GM18868 (cell line): ENCODE measurements at regions not wholly inside any gene's neighbourhood (a gene's known extent, or its start where the extent isn't known, plus 50 kb on each side); places are given as distances from the start of the nearest gene placed in this dataset.
A peak's percentile ranks its signal among the peaks of the same experiment; 100 is the strongest.

Experiments used
- ATAC-seq: cut with Tn5 transposase; IDR thresholded peaks from one replicate; pipeline ENCODE4 v1.9.1; 2021; ENCODE audit warnings: mild to moderate bottlenecking, moderate library complexity; ENCODE audit not compliant: unreplicated experiment

DNA sequence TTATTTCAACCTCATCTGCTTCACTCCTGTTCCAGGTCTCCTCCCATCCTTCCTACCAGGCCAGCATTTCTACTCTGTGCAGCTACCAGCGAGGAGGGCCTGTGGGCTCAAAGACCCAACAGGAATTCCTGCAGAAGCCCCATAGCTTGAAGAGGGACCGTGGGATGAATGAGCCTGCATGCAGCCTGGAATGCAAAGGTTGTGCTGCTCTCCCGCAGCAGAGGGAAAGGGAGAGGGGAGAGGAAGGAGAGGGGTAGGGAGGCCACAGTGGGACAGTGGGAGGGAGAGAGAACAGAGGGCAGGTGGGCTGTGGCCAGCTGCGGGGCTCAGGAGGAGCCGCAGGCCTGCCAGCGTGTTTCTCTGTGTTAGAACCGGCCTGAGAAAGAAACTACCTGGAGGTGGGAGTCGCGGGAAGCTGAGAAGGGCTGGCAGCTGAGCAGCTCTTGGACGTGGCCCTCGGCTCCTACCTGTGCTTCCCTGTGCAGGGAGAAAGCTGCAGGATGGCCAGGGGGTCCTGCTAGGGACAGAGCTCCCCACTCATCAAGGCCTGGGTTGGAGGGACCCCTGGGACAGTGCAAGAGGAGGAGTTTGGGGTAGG is 66.1 kb upstream of the MLN start:
- no peak for ATAC-seq

DNA sequence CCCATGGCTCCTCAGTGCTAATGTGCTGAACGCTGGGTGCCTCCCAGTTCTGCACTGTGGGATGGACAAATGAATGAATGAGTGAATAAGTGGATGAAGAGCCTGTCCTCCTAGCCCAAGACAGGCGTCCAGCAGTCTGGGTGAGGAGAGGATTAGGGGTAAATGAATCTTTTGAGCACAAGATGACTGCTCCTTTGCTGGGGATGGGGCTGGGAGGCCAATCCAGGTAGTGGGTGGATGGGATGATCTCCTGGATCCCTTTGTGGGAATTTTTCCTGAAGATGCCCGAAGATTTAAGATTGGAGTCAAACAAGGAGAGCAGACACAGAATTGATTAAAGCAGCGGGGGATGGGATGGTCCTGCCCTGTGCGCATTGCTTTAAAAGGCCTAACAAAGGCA is 65.3 kb upstream of the MLN start:
- no peak for ATAC-seq

DNA sequence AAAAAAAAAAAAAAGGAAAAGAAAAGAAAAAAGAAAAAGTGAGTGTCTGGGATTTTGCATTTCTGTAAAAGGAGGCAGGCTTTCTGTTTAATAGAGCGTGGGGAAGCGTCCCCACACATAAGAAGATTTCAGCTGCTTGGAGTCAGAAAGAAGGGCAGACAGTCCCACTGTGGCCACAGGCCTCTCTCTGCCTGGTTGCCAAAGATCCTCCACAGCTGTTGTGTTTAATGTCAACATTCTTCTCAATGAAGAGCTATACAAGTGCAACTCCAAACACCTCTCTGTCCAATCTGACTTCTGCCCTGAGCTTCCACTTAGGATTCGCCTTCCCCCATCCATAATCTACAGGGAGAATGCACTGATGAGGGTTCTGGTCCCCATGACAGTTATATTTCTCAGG is 64.3 kb upstream of the MLN start:
- ATAC-seq = no peak

- no peak for ATAC-seq
Measured at GRCh38 chr6:33865478-33866077, 61.8 kb upstream of the MLN start.

- no peak for ATAC-seq
Measured at GRCh38 chr6:33863723-33864440, 60.1 kb upstream of the MLN start.

DNA sequence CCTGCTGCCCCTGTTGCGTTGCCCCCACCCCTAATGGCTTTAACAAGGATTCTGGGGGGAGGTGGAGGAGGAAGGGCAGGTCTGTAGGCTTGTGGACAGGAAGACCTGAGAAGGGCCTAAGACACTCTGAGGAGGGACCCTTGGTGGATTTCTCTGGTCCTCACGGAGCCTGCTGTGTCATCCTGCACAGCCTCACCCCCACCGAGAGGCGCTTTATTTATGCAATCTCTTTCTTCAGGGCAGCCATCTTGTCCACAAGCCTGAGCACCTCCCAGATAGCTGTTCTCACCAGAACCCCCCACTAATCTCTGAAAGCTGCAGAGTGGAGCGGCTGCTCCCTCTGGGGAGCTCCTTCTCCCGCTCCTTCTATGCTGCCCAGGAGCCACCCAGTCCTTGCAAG is 59.3 kb upstream of the MLN start:
- no peak for ATAC-seq

- no peak for ATAC-seq
Measured at GRCh38 chr6:33862536-33862935, 58.7 kb upstream of the MLN start.

DNA sequence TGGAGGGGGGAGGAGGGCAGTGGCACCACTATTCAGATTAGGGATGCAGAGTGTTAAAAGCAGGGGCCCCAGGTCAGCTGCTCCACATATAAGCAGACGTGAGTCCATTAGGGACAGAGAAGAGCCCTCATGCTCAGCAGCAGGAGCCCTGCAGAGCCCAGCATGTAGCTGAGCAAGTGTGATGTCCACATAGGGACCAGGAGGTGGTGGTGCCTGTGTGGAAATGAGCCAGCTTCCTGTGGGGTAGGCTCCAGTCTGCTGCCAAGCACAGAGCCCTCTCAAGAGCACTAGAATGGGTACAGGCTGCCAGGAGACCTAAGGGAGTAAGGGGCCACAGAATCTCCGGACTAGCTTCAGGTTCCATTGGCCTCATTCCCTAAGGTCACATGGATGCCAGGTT is 57.9 kb upstream of the MLN start:
- ATAC-seq = no peak

- ATAC-seq = no peak
Measured at GRCh38 chr6:33860706-33861474, 57.1 kb upstream of the MLN start.

GRCh38 chr6:33860006-33860405 is 56.2 kb upstream of the MLN start:
- no peak for ATAC-seq

DNA sequence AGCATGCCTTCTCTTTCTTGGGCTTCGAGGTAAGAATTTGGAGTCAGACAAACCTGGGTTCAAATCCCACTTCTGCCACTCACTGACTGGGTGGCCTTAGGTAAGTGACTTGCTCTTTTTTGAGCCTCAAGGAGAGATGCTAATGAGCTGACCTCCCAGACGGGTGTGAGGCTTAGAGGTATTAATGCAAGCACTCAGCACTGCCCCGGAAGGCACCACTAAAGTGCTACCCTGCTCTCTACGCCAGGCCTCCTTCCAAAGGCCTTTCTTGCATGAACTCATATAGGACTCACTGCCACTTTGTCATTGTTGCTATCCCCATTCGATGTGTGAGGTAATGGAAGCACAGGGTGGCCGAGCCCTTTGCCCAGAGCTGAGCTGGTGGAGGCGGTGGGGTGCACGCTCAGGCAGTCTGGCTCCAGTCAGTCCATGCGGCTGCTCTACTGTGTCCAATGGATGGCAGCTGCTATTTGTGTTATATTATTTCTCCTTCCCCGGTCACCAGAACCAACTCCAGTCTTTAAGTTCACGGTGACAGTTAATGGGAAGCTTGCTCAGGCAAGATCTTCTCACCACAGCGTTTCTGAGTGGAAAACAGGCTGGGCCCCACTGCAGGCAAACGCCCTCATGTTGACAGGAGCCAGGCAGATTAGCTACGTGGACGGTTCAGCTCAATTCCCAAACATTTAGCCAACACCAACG is 55.2 kb upstream of the MLN start:
- no peak for ATAC-seq

DNA sequence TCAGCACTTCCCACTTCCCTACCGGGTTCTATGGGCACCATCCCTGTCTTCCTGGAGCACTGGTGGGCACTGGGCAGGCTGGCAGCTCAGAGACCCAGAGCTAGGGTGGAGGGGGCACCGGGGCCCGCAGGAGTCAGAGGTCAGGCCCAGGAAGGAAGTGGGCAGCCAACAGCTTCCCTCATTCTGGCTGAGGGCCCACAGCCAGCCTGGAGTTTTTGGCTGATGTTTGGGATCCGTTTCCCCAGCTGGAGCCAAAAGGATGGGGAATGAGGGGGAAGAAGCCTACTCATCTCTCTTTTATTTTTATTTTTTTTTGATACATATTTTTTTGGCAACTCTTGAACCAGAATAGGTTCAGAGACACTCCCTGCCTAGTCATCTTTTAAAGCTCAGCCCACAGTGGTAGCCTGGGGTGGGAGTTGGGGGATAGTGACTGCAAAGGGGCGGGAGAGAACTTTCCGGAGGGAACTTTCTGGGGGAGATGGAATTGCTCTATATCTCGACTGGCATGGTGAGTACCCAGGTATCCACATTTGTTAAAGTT is 54.2 kb upstream of the MLN start:
- ATAC-seq = no peak

DNA sequence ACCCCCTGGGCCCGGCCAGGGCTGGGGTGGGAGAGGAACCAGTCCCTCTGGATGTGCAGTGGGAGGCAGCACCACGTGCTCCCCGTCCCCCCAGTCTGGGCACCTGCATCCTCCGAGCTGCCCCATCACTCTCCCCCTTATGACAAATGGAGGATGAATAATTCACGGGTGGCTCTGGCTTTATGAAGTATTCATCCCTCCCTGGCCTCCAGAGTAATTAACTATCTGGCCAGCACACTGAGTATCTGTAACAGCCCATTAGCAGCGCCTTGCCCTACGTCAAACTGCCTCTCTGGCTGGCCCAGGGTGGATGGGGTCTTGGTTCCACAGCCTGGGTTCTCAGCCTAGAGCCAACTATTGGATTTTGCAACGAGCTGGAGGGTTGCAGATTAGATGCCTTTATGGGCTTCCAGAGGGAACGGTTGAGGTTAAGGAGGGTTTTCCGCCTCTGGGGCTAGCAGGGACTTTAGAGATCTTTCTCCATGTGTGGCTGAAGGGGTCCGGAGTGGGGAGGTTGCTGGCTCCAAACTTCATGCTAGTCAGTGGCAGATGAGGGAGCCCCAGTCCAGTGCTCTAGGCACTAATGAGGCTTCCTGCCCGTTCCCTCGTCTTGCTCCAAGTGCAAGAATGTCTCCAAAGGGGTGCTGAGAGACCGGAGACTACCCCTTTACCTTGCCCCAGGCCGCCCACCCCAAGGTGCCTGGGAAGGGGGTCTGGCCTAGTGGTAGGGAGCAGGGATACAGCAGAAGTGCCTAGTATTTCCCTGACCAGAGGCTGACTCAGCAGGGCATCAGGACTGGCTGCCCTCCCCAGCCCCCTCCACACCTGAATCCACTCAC is 53.5 kb upstream of the MLN start:
- ATAC-seq = no peak

DNA sequence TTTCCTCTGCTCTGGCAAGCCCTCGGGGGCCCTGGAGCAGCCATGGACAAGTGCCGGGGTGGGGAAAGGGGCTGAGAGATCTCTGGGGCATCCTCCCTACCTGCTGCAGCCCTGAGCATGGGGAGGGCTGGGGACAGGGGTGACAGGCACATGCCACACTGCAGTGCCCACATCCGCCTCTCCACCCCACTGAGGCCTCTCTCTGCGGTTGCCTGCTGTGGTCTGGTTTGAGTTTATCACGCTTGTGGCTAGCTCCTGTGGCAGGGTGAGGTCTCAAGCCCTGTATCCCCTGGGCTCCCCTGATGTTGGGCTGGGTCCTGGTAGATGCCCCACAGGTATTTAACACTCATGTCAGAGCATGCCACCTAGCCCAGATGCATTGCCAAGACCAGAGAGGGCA is 52.9 kb upstream of the MLN start:
- peak; percentile 48 for ATAC-seq

- ATAC-seq = no peak
Measured at GRCh38 chr6:33856031-33856590, 52.3 kb upstream of the MLN start.

GRCh38 chr6:33854572-33855030 is 50.8 kb upstream of the MLN start:
- ATAC-seq = no peak

DNA sequence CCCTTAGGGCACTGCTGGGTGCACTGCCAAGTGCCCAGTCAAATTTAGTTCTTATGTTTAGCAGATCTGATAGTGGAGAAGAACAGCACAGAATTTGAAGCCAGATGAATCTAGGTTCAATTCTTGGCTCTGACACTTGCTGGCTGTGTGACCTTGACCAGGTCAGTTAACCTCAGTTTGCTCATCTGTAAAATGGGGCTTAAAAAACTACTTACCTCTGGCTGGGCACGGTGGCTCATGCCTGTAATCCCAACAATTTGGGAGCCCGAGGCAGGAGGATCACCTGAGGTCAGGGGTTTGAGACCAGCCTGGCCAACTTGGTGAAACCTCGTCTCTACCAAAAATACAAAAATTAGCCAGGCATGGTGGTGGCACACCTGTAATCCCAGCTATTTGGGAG is 49.9 kb upstream of the MLN start:
- ATAC-seq = no peak
